Calu3 (cell line): ENCODE measurements at regions not wholly inside any gene's neighbourhood (a gene's known extent, or its start where the extent isn't known, plus 50 kb on each side); places are given as distances from the start of the nearest gene placed in this dataset.
"Not testable (repeated sequence)": the region's sequence is repeated elsewhere in the genome, so short reads cannot be mapped to it uniquely, and the experiment has no call there.

Source experiments
- BruUV-seq: library from RNA; stranded (reverse); fragments of 400-500 nt; replicated peaks from 2 replicates; lab custom pipeline; 2021; lab: Mats Ljungman, UMichigan
- CTCF ChIA-PET: fragments of 300-600 bp; sonication (Branson Sonifier 250); formaldehyde crosslinking; loops from one replicate; lab custom pipeline; 2022; ENCODE audit warnings: antibody characterized with exemption; lab: Charles Lee
- DNase-seq: peaks from one replicate; pipeline ENCODE4 v3.0.0; 2022
- H3K27ac Mint-ChIP-seq: one replicate; pipeline ENCODE4 v1.8.0; 2022; ENCODE audit warnings: mixed read lengths; ENCODE audit not compliant: unreplicated experiment
- H3K27me3 Mint-ChIP-seq: one replicate; pipeline ENCODE4 v1.8.0; 2022; ENCODE audit warnings: mixed read lengths; ENCODE audit not compliant: unreplicated experiment
- H3K36me3 Mint-ChIP-seq: one replicate; pipeline ENCODE4 v1.8.0; 2022; ENCODE audit warnings: mild to moderate bottlenecking, moderate library complexity, mixed read lengths; ENCODE audit not compliant: insufficient read depth, unreplicated experiment
- H3K4me1 Mint-ChIP-seq: one replicate; pipeline ENCODE4 v1.8.0; 2022; ENCODE audit warnings: mild to moderate bottlenecking, low read depth, mixed read lengths; ENCODE audit not compliant: unreplicated experiment
- H3K4me3 Mint-ChIP-seq: one replicate; pipeline ENCODE4 v1.8.0; 2022; ENCODE audit warnings: mild to moderate bottlenecking, low read depth, moderate library complexity, mixed read lengths; ENCODE audit not compliant: unreplicated experiment
- H3K9me3 Mint-ChIP-seq: one replicate; pipeline ENCODE4 v1.8.0; 2022; ENCODE audit warnings: low read depth, mixed read lengths; ENCODE audit not compliant: unreplicated experiment
- CTCF ChIP-seq: fragments of 200-600 bp; IDR thresholded peaks from one replicate; pipeline ENCODE4 v1.8.0; 2022; ENCODE audit warnings: antibody characterized with exemption; ENCODE audit not compliant: unreplicated experiment
- intact Hi-C: fragments of 100-400 bp; cut with micrococcal nuclease; formaldehyde crosslinking; loops from one replicate; pipeline ENCODE4 v1.10.0; 2022; ENCODE audit not compliant: unreplicated experiment

DNA sequence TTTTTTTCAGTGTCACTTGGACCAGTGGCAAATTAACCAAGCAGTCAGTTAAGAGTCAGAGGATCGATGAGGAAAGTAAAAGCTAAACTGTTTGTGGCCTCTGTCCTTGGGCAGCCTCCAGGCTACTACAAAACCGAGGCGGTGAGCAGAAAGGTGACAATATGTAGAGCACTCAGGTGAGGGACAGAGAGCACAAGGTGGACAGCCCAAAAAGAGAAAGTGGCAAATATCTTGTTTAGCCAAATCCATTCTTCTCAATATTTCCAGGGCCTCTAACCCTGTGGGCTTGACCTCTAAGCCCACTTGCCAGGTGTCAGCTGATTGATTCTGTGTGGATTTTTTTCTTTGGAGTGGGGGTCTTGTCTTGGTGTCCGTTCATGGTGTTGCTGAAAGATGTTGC, 4202.2 kb upstream of the OR11H1 start:
- no peak overlapping the region for H3K27ac Mint-ChIP-seq
- H3K9me3 Mint-ChIP-seq: peaks cover 18% of the 10 kb centered on the region
- DNase-seq: no peak
- H3K27me3 Mint-ChIP-seq: no peaks in the 10 kb centered on the region
- no peak for TF ChIP-seq CTCF
- CTCF ChIA-PET: no interaction called here
- H3K4me3 Mint-ChIP-seq: no peak overlapping the region
- intact Hi-C loops: no loop called here
- H3K36me3 Mint-ChIP-seq: no peaks in the 10 kb centered on the region
- BruUV-seq: no TSS peak
- H3K4me1 Mint-ChIP-seq: no peaks in the 10 kb centered on the region

DNA sequence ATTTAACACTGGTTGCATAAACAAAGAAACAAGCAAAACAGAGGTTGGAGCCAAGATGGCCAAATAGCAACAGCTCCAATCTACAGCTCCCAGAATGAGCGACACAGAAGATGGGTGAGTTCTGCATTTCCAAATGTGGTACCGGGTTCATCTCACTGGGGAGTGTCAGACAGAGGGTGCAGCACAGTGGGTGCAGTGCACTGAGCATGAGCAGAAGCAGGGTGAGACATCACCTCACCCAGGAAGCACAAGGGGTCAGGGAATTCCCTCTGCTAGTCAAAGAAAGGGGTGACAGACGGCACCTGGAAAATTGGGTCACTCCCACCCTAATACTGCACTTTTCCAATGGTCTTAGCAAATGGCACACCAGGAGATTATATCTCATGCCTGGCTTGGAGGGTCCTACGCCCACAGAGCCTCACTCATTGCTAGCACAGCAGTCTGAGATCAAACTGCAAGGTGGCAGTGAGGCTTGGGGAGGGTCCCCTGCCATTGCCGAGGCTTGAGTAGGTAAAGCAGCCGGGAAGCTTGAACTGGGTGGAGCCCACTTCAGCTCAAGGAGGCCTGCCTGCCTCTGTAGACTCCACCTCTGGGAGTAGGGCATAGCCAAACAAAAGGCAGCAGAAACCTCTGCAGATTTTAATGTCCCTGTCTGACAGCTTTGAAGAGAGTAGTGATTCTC, 4186.5 kb upstream of the OR11H1 start:
- H3K4me3 Mint-ChIP-seq, H3K27ac Mint-ChIP-seq, CTCF ChIA-PET, BruUV-seq, H3K4me1 Mint-ChIP-seq, DNase-seq, H3K36me3 Mint-ChIP-seq, H3K27me3 Mint-ChIP-seq, intact Hi-C loops: not testable (repeated sequence)
- peaks cover 27% of the 10 kb centered on the region for H3K9me3 Mint-ChIP-seq

- CTCF ChIA-PET, H3K27me3 Mint-ChIP-seq, H3K36me3 Mint-ChIP-seq, H3K4me3 Mint-ChIP-seq, BruUV-seq, intact Hi-C loops, DNase-seq, H3K27ac Mint-ChIP-seq, H3K4me1 Mint-ChIP-seq: not testable (repeated sequence)
- peaks cover 13% of the 10 kb centered on the region for H3K9me3 Mint-ChIP-seq
These were observed 4176.8 kb upstream of the OR11H1 start for GRCh38 chr22:11351181-11351580.

DNA sequence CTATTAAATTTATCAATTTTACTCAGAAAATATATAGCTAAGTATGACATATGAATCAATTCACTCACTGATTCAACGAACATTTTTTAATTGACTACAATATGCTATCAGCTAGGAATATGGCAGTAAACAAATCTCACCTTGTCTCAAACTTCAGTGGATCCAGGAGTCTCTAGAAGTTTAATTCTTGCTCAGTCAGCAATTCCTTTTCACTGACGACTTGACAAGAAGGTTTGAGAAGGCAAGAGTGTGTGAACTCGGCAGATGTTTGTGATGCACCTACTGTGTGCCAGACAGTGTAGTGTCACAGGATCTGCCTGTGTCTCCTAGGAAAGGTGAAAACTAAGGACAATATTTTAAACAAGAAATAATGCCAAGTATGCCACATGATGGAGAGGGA, 4175.7 kb upstream of the OR11H1 start:
- CTCF ChIA-PET, H3K4me1 Mint-ChIP-seq, DNase-seq, BruUV-seq, H3K27ac Mint-ChIP-seq, H3K27me3 Mint-ChIP-seq, intact Hi-C loops, H3K36me3 Mint-ChIP-seq, H3K4me3 Mint-ChIP-seq: not testable (repeated sequence)
- peaks cover 16% of the 10 kb centered on the region for H3K9me3 Mint-ChIP-seq

- CTCF ChIA-PET: no interaction called here
- no peaks in the 10 kb centered on the region for H3K36me3 Mint-ChIP-seq
- no peaks in the 10 kb centered on the region for H3K27me3 Mint-ChIP-seq
- no peaks in the 10 kb centered on the region for H3K4me1 Mint-ChIP-seq
- no TSS peak for BruUV-seq
- peaks cover 19% of the 10 kb centered on the region for H3K9me3 Mint-ChIP-seq
- TF ChIP-seq CTCF: no peak
- intact Hi-C loops: no loop called here
- no peak overlapping the region for H3K4me3 Mint-ChIP-seq
- DNase-seq: no peak
- no peak overlapping the region for H3K27ac Mint-ChIP-seq
These were observed 4167.4 kb upstream of the OR11H1 start for GRCh38 chr22:11360632-11361031.

DNA sequence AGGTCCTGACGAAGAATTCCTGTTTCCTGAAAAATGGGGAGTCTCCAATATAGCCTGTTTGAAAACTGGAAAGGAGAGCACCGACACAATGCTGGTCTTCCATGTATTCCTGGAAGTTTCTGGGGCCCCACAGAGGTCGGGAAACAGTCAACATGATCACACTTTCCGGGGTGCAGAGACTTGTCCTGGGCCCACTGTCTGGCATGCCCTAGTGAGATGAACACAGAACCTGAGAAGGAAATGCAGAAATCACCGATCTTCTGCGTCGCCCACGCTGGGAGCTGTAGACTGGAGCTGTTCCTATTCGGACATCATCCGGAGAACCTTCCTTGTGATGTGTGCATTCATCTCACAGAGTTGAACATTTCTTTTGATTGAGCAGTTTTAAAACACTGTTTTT, 4166.5 kb upstream of the OR11H1 start:
- H3K4me1 Mint-ChIP-seq, intact Hi-C loops, H3K27ac Mint-ChIP-seq, H3K4me3 Mint-ChIP-seq, BruUV-seq, CTCF ChIA-PET, H3K27me3 Mint-ChIP-seq, DNase-seq, H3K36me3 Mint-ChIP-seq: not testable (repeated sequence)
- H3K9me3 Mint-ChIP-seq: peaks cover 18% of the 10 kb centered on the region

GRCh38 chr22:11369612-11370307, 4158.2 kb upstream of the OR11H1 start:
- peaks cover 14% of the 10 kb centered on the region for H3K9me3 Mint-ChIP-seq
- H3K4me3 Mint-ChIP-seq, H3K36me3 Mint-ChIP-seq, BruUV-seq, intact Hi-C loops, CTCF ChIA-PET, H3K27ac Mint-ChIP-seq, DNase-seq, H3K27me3 Mint-ChIP-seq, H3K4me1 Mint-ChIP-seq: not testable (repeated sequence)

DNA sequence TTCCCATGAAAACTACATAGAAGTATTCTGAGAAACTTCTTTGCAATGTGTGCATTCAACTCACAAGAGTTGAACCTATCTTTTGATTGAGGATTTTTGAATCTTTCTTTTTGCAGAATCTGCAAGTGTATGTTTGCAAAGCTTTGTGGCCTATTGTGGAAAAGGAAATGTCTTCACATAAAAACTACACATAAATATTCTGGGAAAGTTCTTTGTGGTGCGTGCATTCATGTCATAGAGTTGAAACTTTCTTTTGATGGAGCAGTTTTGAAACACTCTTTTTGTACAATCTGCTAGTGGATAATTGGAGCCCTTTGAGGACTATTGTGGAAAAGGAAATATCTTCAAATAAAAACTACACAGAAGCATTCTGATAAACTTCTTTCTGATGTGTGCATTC, 4157.7 kb upstream of the OR11H1 start:
- CTCF ChIA-PET, H3K36me3 Mint-ChIP-seq, H3K27ac Mint-ChIP-seq, H3K27me3 Mint-ChIP-seq, H3K4me3 Mint-ChIP-seq, DNase-seq, H3K4me1 Mint-ChIP-seq, intact Hi-C loops, BruUV-seq: not testable (repeated sequence)
- H3K9me3 Mint-ChIP-seq: peaks cover 17% of the 10 kb centered on the region
